ENCODE measurements at regions not wholly inside any gene's neighbourhood (a gene's known extent, or its start where the extent isn't known, plus 50 kb on each side); places are given as distances from the start of the nearest gene placed in this dataset.

DNA sequence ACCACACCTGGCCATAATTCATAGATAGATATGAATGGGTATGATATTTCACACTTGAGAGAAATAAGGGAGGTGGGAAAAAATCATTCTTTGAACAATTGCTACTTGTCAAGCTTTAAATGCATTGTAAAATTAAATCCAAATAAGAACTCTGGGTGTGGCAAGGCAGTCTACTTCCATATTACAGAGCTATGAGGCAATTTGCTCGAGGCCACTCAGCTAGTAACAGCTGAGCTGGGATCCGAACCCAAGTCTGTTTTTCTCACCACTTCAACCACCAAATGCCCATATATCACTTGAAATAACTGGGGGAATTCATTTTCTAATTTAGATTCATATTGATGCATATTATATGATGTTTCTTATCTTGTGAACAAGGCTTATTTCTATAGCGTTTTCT is 482.2 kb upstream of the ADAMTS9 start:
- 23 to 25% (median 24%) methylated on average over 3 of the region's 3 CpGs for WGBS, 3 donors
- Histone ChIP-seq H3K36me3 (no peaks in the 10 kb centered on the region), H3K9me3 (no peaks in the 10 kb centered on the region), H3K27me3 (no peaks in the 10 kb centered on the region), H3K27ac (no peak overlapping the region), H3K4me1 (ENCODE audit: insufficient read depth) (peaks cover 7% of the 10 kb centered on the region), H3K4me3 (no peak overlapping the region)
- intact Hi-C loops (cut with DNase I): loop anchor here in 3 of 4 donors (5.0 to 10.0 kb wide), 3 partner anchors 483 to 638 kb away; partner anchors contain the start of gene ADAMTS9 (in 3 of the 3)
- no peak for DNase-seq
- TF ChIP-seq CTCF (IDR thresholded peaks at IDR 0.05) (no peak), POLR2A (IDR thresholded peaks at IDR 0.05) (no peak), EP300 (IDR thresholded peaks at IDR 0.05) (no peak)

GRCh38 chr3:65168547-65168946 is 480.7 kb upstream of the ADAMTS9 start:
- DNase-seq: no peak
- TF ChIP-seq CTCF (IDR thresholded peaks at IDR 0.05) (no peak), POLR2A (IDR thresholded peaks at IDR 0.05) (no peak), EP300 (IDR thresholded peaks at IDR 0.05) (no peak)
- intact Hi-C loops (cut with DNase I): no loop called here
- WGBS, 3 donors: 72 to 80% (median 78%) methylated on average over 4 of the region's 4 CpGs
- Histone ChIP-seq H3K27me3 (no peaks in the 10 kb centered on the region), H3K27ac (no peak overlapping the region), H3K4me3 (no peak overlapping the region), H3K9me3 (no peaks in the 10 kb centered on the region), H3K4me1 (ENCODE audit: insufficient read depth) (peaks cover 7% of the 10 kb centered on the region), H3K36me3 (no peaks in the 10 kb centered on the region)

DNA sequence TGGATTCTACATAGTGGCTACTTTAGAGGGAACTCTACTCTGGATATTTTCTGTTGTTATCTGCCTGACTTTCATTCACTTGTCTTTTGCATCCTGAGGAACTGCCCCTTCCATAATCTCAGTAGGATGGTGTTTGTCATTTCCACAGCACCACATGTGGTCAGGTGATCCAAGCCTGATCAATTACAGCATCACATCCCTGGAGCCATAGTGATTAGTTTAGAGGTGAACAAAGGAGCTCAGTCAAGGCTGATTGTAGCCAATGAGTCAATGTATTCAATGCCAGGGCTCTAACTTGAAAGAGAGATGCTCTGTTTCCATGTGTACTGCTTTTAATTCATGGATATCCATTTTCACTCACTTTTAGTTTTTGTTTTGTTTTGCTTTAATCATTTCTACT is 478.7 kb upstream of the ADAMTS9 start:
- Histone ChIP-seq H3K4me1 (ENCODE audit: insufficient read depth) (peaks cover 12% of the 10 kb centered on the region), H3K27me3 (no peaks in the 10 kb centered on the region), H3K36me3 (no peaks in the 10 kb centered on the region), H3K27ac (no peak overlapping the region), H3K9me3 (no peaks in the 10 kb centered on the region), H3K4me3 (no peak overlapping the region)
- no peak for DNase-seq
- TF ChIP-seq CTCF (IDR thresholded peaks at IDR 0.05) (no peak), POLR2A (IDR thresholded peaks at IDR 0.05) (no peak), EP300 (IDR thresholded peaks at IDR 0.05) (no peak)
- intact Hi-C loops (cut with DNase I): no loop called here

- no peaks in the 10 kb centered on the region for H3K27me3 ChIP-seq
- H3K36me3 ChIP-seq: no peaks in the 10 kb centered on the region
- 85 to 94% (median 90%) methylated on average over 3 of the region's 3 CpGs for WGBS, 3 donors
- H3K4me1 ChIP-seq (ENCODE audit: insufficient read depth): no peaks in the 10 kb centered on the region
- H3K27ac ChIP-seq: no peak overlapping the region
- no peaks in the 10 kb centered on the region for H3K9me3 ChIP-seq
- intact Hi-C loops (cut with DNase I): no loop called here
- DNase-seq: no peak
- TF ChIP-seq POLR2A (IDR thresholded peaks at IDR 0.05) (no peak), CTCF (IDR thresholded peaks at IDR 0.05) (no peak), EP300 (IDR thresholded peaks at IDR 0.05) (no peak)
- no peak overlapping the region for H3K4me3 ChIP-seq
Measured at GRCh38 chr3:65158023-65158422, 470.2 kb upstream of the ADAMTS9 start.

All from ovary (tissue), 7 donors.